SW480 (cell line): ENCODE measurements at regions not wholly inside any gene's neighbourhood (a gene's known extent, or its start where the extent isn't known, plus 50 kb on each side); places are given as distances from the start of the nearest gene placed in this dataset.

ENCODE experiments used
- DNase-seq: peaks from one replicate; pipeline ENCODE4 v3.0.0-alpha.2; 2016; ENCODE audit warnings: low spot score

DNA sequence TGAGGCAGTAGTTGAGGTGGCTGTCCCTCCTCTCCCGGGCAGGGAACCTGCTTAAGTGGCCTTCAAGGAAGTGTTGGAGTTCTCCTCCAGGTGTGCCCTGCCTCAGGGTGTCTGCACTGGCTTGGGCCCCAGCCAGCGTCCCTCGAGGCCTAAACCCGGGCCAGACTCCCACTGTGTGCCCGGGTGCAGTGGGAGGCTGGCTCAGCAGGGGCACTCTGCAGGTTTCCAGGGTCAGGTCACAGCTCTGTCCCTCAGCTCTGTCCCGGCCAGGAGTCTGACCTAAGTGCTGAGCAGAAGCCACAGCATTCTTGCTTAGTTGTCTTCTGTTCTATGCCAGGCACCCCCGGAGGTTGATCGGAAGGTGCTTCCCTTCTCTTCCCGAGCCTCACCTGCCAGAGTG is 69.0 kb upstream of the OTOS start:
- DNase-seq, result no peak

GRCh38 chr2:240210198-240210965 is 69.9 kb upstream of the OTOS start:
- no peak for DNase-seq

- no peak for DNase-seq
These were observed 70.6 kb upstream of the OTOS start for GRCh38 chr2:240211096-240211495.

DNA sequence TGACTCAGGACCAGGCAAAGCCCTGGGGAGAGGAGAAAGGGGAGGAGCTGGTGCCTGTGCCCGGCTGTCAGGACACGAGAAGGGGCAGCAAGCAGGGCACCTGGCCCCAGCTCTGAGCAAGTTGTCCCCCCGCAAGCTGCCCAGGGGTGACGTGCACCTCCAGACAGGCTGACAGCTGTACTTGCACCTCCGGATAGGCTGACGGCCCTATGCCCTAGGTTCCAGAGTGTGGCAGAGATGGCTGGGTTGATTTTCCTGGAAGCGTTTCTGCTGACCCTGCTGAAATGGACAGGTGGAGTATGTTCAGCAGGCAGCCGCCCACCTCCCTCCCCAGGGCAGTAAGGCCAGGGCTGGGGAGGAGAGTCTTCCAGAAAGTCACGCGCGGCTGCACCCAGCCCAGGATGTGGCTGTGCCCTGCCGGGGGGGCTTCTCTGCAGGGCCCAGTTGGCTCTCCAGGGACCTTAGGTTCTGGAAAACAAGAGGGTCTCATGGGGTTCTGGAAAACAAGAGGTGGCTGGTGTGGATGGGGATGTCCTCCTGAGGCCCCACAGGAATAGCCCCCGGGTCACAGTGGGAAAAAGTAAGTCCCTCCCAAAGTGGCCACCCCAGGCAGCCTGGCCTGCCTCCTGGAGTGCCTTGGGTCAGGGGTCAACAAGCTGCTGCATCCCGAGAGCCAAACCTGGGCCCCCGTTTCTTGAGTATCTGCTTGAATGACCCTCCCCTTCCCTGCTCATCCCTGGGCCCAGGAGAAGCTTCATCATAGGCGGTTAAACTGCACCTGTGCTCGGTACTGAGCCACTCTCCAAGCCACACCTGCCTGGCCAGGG is 71.4 kb upstream of the OTOS start:
- DNase-seq, result no peak

GRCh38 chr2:240212425-240213225 is 72.2 kb upstream of the OTOS start:
- no peak for DNase-seq

DNA sequence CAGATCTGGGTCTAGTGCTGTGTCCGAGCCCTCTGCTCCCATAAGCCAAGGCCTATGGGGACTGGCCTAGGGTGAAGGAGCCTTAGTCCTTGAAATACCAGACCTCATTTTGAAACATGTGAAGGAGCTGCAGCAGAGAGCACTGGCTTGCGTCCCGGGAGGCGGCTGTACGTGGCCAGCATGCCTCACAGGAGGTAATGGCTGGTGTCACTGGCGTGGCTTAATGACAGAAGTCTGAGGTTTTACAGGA is 72.7 kb upstream of the OTOS start:
- DNase-seq, result no peak

DNA sequence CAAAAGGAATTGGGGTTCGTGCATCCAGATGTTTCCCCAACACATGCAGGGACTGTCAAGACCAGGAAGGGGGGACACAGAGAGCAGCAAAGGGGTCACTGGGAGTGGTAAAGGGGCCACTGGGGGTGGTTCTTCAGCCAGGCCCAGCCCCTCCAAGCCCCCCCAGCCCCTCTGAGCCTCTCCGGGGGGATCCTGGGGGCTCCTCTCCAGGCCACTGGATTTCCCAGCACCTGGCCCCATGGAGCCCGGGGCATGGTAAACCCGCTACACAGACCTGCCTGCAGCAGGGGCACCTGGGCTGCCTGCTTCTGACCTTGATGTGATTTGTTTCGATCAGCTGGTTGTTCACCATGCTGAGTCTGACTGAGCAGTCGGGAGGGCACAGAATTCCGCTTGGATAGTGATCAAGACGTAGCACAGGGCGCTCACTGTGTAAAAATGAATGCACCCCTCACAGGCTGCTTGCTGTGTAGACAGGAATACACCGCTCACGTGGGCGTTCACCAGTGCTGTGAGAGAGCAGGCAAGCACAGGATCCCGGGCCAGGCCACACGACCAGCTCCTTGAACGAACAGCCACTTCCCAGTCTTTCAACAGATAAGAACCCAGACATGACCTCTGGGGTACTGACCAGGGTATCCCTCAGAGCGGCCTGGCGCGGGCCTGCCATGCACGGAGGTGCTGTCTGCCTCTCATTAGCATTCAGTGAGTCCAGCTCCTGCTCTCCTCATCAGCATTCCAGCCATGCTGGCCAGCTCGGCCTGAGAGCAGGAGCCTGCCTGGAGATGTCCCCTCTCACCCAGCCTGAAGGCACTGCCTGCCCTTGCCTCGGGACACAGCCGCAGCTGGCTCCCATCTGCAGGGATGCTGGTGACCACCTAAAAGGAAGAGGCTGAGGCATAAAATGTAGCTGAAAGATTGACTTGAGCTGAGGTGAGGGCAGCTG is 73.3 kb upstream of the OTOS start:
- no peak for DNase-seq

DNA sequence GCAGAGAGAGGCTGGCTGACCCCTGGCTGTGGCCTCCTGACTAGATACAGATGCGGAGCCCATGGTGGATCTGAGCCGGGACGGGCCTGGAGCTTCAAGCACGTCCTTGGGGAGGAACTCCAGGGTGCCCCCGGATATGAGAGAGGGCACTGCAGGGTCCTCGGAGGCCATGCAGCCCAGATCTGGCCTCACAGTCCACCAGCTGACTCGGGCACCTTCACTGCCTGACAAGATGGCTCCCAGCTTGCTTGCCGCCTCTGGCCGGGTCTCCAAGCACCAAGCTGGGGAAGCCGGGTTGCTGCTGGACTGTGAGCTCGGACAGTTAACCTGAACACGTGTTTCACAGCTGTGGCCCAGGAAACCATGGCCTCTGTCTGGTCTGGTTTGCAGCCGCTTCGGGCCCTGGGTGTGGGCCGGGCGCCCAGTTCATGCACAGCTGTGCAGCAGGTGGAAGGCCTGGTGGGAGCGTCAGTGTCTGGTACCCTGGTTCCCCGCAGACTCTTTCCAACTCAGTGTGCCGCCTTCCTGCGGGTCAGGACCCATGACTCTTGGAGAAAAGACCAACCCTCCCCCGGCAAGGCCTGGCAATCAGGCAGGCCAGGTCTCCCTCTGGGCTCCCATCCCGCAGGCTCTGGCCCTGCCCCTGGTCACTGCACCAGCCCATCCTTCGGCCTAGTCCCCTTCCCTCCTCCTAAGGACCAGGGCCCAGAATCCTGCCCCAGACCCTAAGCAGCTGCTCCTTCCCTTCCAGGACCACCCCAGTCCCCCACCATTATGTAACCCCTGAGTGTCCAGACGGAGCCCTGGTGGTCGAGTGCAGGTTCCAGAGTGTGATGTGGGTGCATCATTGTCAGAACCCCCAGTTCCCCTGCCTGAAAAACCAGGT is 74.6 kb upstream of the OTOS start:
- no peak for DNase-seq

- no peak for DNase-seq
These were observed 75.2 kb upstream of the OTOS start for GRCh38 chr2:240215676-240216051.

DNA sequence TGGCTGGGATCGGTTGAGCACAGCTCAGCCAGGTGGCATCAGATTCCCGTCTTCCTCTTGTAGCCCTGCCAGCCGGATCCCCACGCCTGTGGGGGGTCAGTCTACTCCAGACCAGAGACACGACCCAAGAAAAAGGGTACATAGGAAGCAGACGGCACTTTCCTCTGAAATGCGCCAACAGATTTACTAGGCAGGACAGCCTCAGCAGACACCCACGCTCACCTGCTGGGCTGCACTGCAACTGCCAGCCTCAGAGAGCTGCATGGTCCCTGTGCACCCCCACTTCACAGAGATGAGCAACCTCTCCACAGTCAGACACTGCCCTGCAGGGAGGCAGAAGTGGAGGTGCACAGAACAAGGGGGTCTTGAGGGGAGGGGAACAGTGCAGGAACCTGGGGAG is 75.7 kb upstream of the OTOS start:
- no peak for DNase-seq

DNA sequence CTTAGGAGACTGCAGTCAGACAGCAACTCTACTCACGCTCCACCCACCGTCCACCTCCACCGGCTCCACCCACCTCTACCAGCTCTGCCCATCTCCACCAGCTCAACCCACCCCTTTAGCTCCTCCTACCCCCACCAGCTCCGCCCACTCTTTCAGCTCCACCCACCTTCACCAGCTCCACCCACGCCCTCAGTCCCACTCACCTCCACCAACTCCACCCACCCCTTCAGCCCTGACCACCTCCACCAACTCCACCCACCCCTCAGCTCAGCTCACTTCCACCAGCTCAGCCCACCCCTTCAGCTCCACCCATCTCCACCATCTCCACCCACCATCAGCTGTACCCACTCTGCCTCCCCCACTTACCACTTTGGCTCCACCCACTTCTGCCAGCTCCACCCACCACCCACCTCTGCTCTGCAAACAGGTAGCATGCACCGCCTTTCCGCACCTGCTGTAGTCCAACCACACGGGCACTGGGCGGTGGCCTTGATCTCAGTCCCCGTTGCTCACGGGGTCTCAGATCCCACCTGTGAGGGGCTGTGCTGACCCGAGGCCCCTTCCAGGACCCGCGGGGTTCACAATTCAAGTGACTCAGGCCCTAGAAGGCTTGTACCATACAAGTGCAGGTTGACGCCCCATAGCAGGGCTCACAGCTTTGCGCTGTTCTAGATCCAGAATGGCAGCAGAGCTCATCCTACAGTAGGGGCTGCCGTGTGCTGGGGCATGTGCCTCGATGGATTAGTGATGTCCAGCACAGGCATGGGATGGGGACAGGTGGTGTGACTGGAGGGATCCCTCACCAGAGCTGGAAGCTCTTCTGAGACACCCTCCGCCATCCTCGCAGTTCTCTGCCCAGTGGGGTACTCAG is 77.2 kb upstream of the OTOS start:
- peak; percentile 76 for DNase-seq

GRCh38 chr2:240219208-240219890 is 78.9 kb upstream of the OTOS start:
- DNase-seq, result no peak

DNA sequence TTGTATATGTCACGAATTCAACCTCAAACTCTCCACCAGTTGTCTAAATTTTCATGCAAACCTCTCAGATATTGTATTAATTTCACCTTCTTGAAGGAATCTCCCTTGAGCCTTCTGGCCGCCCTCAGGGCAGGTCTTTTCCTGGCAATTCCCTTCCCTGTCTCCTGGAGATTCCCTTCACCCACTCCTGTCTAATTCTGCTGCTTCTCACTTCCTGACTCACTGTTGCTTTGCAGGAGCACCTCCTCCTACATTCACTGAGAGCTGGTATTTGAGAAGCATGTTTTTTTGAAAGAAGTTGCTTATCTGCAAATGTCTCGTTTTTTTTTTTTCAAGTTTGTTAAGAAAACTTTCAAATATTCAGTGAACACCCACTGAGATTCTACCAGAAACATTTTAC is 79.9 kb upstream of the OTOS start:
- no peak for DNase-seq

DNA sequence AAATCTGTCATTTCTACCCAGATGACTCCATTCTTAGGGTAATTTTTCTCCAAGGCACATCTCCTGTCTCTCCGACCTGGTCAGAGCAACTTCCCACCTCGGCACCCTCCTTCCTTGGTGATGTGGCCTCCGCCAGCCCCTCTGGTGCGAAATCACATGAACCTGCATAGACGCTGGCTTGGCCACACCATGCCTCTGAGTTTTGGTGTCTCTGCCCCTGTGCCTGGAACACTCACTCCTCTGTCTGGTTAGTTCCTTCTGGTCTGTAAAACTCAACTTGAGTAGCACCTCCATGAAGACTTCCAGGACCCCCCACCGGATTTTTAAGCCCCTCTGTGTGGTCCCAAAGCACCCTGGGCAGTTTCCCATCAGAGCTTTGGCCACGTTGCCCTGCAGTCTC is 83.2 kb upstream of the OTOS start:
- no peak for DNase-seq

DNA sequence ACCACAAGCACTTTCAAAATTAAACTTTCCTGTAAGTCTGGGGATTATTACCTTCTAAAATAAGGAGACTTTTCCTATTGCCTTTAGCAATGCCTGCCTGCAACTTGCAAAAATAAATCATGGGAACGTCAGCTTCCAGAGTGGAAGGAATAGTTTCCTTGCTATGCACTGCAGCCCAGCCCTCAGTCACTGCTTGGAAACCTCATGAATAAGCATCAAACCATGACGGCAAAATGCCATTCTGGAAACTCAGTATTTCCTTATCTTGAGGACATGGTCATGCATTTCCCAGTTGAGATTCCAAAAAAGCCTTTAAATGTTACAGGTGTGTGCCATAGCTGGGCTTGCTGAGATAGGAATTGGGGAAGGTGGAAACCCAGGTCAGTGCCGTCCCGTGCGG is 84.2 kb upstream of the OTOS start:
- DNase-seq, result no peak

DNA sequence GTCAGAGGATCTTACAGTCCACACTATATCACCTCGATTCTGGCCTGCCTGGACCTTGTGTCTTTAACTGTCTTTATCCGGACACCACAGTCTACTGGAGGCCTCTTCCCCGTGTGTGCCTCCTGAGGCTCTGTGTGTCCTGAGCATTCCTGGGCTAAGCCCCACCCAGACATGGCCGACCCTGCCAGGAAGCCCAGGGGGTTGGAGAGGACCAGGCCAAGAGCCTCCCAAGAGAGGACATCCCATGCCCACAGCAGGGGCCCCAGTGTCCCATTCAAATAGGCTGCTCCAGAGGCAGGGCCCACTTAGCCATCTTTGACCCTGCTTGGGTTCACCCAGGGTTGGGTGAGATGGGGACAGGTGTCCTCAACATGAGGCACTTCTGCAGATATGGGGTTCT is 84.7 kb upstream of the OTOS start:
- no peak for DNase-seq

DNA sequence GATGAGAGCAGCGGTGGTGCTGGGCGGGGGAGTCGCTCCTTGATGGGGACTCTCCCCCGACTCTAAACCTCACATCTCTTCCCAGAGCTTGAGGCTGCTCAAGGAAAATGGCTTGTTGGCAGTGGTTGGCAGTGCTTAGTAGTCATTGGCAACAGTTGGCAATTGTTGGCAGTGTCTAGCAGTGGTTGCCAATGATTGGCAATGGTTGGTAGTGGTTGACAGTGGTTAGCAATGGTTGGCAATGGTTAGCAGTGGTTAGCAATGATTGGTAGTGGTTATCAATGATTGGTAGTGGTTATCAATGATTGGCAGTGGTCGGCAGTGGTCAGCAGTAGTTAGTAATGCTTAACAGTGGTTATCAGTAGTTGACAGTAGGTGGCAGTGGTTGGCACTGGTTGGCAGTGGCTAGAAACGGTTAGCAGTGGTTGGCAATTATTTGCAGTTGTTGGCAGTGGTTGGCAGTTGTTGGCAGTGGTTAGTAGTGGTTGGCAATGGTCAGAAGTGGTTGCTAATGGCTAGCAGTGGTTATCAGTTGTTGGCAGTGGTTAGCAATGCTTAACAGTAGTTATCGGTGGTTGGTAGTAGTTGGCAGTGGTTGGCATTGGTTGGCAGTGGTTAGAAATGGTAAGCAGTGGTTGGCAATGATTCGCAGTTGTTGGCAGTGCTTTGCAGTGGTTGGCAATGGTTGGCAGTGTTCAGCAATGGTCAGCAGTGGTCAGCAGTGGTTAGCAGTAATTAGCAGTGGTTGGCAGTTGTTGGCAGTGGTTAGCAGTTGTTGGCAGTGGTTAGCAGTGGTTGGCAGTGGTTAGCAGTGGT is 85.4 kb upstream of the OTOS start:
- no peak for DNase-seq
